Activated CD8-positive, alpha-beta memory T cell treated with anti-CD3 and anti-CD28 coated beads for 48 hours (primary cell): ENCODE measurements at regions not wholly inside any gene's neighbourhood (a gene's known extent, or its start where the extent isn't known, plus 50 kb on each side); places are given as distances from the start of the nearest gene placed in this dataset.

Experiments
- DNase-seq, 3 experiments: peaks; one replicate each; pipeline ENCODE4 v3.0.0-alpha.2; 2020; ENCODE audit warnings: low read depth in 2 of 3, low spot score in 2 of 3

- no peak for DNase-seq
Observed at GRCh38 chr1:50295566-50295965, 127.7 kb downstream of the DMRTA2 start.

- DNase-seq, result no peak
Observed at GRCh38 chr1:50292276-50292675, 131.0 kb downstream of the DMRTA2 start.

- no peak for DNase-seq
Observed at GRCh38 chr1:50289495-50289894, 133.7 kb downstream of the DMRTA2 start.

GRCh38 chr1:50285994-50286393 is 137.2 kb downstream of the DMRTA2 start:
- DNase-seq, result no peak

- no peak for DNase-seq
Observed at GRCh38 chr1:50279622-50280330, 143.5 kb downstream of the DMRTA2 start.

GRCh38 chr1:50278961-50279360 is 144.3 kb downstream of the DMRTA2 start:
- no peak for DNase-seq

- DNase-seq, result no peak
Observed at GRCh38 chr1:50278410-50278809, 144.8 kb downstream of the DMRTA2 start.

- no peak for DNase-seq
Observed at GRCh38 chr1:50275566-50275965, 147.7 kb downstream of the DMRTA2 start.

GRCh38 chr1:50272912-50273311 is 150.3 kb downstream of the DMRTA2 start:
- DNase-seq, result no peak

- DNase-seq, result no peak
Observed at GRCh38 chr1:50271968-50272578, 151.2 kb downstream of the DMRTA2 start.

GRCh38 chr1:50271337-50271736 is 151.9 kb downstream of the DMRTA2 start:
- no peak for DNase-seq

GRCh38 chr1:50270926-50271325 is 152.3 kb downstream of the DMRTA2 start:
- no peak for DNase-seq

- DNase-seq, result no peak
Observed at GRCh38 chr1:50268049-50268448, 155.2 kb downstream of the DMRTA2 start.

- no peak for DNase-seq
Observed at GRCh38 chr1:50266509-50266908, 156.7 kb downstream of the DMRTA2 start.

- no peak for DNase-seq
Observed at GRCh38 chr1:50265790-50266314, 157.1 kb downstream of the ELAVL4 start.

- no peak for DNase-seq
Observed at GRCh38 chr1:50264590-50264989, 155.9 kb downstream of the ELAVL4 start.

GRCh38 chr1:50262436-50262835 is 153.7 kb downstream of the ELAVL4 start:
- DNase-seq, result no peak

GRCh38 chr1:50261951-50262350 is 153.2 kb downstream of the ELAVL4 start:
- DNase-seq, result no peak

GRCh38 chr1:50257940-50258685 is 149.4 kb downstream of the ELAVL4 start:
- DNase-seq, result no peak

- no peak for DNase-seq
Observed at GRCh38 chr1:50257029-50257428, 148.3 kb downstream of the ELAVL4 start.
